NCI-H510A treated with DMSO at 0.1 percent for 48 hours (cell line): ENCODE measurements at regions not wholly inside any gene's neighbourhood (a gene's known extent, or its start where the extent isn't known, plus 50 kb on each side); places are given as distances from the start of the nearest gene placed in this dataset.

Experiments used
- DNase-seq: peaks from one replicate; lab custom pipeline; 2025; lab: John Stamatoyannopoulos, UW

GRCh38 chr6:137780447-137781034, 86.5 kb upstream of the TNFAIP3 start:
- no peak for DNase-seq

- no peak for DNase-seq
Measured at GRCh38 chr6:137781639-137782038, 85.4 kb upstream of the TNFAIP3 start.

- DNase-seq, result no peak
Measured at GRCh38 chr6:137782166-137783039, 84.7 kb upstream of the TNFAIP3 start.

GRCh38 chr6:137783710-137784109, 83.3 kb upstream of the TNFAIP3 start:
- no peak for DNase-seq

GRCh38 chr6:137784583-137784982, 82.5 kb upstream of the TNFAIP3 start:
- DNase-seq, result no peak

- no peak for DNase-seq
Measured at GRCh38 chr6:137787016-137787415, 80.0 kb upstream of the TNFAIP3 start.

GRCh38 chr6:137788248-137788647, 78.8 kb upstream of the TNFAIP3 start:
- DNase-seq, result no peak

- no peak for DNase-seq
Measured at GRCh38 chr6:137791281-137792159, 75.5 kb upstream of the TNFAIP3 start.

GRCh38 chr6:137792160-137793033, 74.7 kb upstream of the TNFAIP3 start:
- no peak for DNase-seq

GRCh38 chr6:137793805-137794515, 73.1 kb upstream of the TNFAIP3 start:
- DNase-seq, result no peak

- no peak for DNase-seq
Measured at GRCh38 chr6:137794516-137795201, 72.4 kb upstream of the TNFAIP3 start.

GRCh38 chr6:137795501-137795900, 71.6 kb upstream of the TNFAIP3 start:
- no peak for DNase-seq

- no peak for DNase-seq
Measured at GRCh38 chr6:137798261-137798660, 68.8 kb upstream of the TNFAIP3 start.

GRCh38 chr6:137798846-137799245, 68.2 kb upstream of the TNFAIP3 start:
- no peak for DNase-seq

GRCh38 chr6:137799950-137800568, 67.0 kb upstream of the TNFAIP3 start:
- DNase-seq, result no peak

GRCh38 chr6:137800762-137801161, 66.3 kb upstream of the TNFAIP3 start:
- no peak for DNase-seq

GRCh38 chr6:137801352-137802114, 65.5 kb upstream of the TNFAIP3 start:
- DNase-seq, result no peak

- DNase-seq, result no peak
Measured at GRCh38 chr6:137802408-137803182, 64.5 kb upstream of the TNFAIP3 start.
